ENCODE measurements at regions not wholly inside any gene's neighbourhood (a gene's known extent, or its start where the extent isn't known, plus 50 kb on each side); places are given as distances from the start of the nearest gene placed in this dataset.

GRCh38 chr11:42145311-42145710 lies 685.9 kb upstream of the LRRC4C start:
- TF ChIP-seq, protein P1, sequence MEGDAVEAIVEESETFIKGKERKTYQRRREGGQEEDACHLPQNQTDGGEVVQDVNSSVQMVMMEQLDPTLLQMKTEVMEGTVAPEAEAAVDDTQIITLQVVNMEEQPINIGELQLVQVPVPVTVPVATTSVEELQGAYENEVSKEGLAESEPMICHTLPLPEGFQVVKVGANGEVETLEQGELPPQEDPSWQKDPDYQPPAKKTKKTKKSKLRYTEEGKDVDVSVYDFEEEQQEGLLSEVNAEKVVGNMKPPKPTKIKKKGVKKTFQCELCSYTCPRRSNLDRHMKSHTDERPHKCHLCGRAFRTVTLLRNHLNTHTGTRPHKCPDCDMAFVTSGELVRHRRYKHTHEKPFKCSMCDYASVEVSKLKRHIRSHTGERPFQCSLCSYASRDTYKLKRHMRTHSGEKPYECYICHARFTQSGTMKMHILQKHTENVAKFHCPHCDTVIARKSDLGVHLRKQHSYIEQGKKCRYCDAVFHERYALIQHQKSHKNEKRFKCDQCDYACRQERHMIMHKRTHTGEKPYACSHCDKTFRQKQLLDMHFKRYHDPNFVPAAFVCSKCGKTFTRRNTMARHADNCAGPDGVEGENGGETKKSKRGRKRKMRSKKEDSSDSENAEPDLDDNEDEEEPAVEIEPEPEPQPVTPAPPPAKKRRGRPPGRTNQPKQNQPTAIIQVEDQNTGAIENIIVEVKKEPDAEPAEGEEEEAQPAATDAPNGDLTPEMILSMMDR (IDR thresholded peaks at IDR 0.05; ENCODE audit: insufficient read depth, low read length) = no peak
- no peak for TF ChIP-seq POLR2AphosphoS5 (IDR thresholded peaks at IDR 0.05; ENCODE audit: low read depth)
- no peak for TF ChIP-seq SPI1 (IDR thresholded peaks at IDR 0.05; ENCODE audit: borderline replicate concordance, low read depth)
- TF ChIP-seq, protein P2, sequence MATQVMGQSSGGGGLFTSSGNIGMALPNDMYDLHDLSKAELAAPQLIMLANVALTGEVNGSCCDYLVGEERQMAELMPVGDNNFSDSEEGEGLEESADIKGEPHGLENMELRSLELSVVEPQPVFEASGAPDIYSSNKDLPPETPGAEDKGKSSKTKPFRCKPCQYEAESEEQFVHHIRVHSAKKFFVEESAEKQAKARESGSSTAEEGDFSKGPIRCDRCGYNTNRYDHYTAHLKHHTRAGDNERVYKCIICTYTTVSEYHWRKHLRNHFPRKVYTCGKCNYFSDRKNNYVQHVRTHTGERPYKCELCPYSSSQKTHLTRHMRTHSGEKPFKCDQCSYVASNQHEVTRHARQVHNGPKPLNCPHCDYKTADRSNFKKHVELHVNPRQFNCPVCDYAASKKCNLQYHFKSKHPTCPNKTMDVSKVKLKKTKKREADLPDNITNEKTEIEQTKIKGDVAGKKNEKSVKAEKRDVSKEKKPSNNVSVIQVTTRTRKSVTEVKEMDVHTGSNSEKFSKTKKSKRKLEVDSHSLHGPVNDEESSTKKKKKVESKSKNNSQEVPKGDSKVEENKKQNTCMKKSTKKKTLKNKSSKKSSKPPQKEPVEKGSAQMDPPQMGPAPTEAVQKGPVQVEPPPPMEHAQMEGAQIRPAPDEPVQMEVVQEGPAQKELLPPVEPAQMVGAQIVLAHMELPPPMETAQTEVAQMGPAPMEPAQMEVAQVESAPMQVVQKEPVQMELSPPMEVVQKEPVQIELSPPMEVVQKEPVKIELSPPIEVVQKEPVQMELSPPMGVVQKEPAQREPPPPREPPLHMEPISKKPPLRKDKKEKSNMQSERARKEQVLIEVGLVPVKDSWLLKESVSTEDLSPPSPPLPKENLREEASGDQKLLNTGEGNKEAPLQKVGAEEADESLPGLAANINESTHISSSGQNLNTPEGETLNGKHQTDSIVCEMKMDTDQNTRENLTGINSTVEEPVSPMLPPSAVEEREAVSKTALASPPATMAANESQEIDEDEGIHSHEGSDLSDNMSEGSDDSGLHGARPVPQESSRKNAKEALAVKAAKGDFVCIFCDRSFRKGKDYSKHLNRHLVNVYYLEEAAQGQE (IDR thresholded peaks at IDR 0.05; ENCODE audit: insufficient replicate concordance, low read depth) = no peak
- TF ChIP-seq GABPA (IDR thresholded peaks at IDR 0.05; ENCODE audit: low read depth) = no peak
